ENCODE measurements at regions not wholly inside any gene's neighbourhood (a gene's known extent, or its start where the extent isn't known, plus 50 kb on each side); places are given as distances from the start of the nearest gene placed in this dataset.

DNA sequence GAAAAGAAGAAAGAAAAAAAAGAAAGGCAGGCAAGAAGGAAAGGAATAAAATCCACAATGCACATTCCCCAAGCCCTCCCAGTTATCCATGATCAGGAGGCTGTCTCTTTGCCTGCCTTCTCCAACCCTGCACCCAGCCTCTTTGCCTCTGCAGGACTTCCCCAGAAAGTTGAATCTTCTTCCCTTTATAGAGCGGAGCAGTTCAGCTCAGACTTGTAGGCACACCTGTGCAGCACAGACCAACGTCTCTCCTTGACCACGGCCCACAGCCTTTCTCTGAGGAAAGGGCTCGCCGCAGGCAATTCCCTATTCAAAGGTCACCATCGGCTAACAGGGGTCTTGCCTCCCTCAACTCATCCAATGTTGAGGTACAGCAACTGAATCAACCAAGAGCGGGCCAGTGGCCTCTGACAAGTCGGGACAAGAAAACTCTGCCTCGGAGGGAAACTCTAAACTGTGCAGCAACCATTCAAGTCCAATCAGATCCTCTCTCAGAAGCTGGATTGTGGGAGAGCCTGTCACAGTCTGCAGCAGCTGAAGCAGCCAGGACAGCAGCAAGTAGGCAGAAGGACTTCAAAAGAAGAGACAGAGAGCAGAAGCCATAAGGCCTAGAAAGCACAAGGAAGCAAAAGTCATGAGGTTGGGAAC, 529.2 kb upstream of the JARID2 start:
- no peak overlapping the region for H3K27ac ChIP-seq
- H3K4me1 ChIP-seq, result peaks cover 5 to 17% (median 13%) of the 10 kb centered on the region in 4 donors
- H3K4me3 ChIP-seq, result no peak overlapping the region
- no peak for DNase-seq
- TF ChIP-seq POLR2A (IDR thresholded peaks at IDR 0.05) (no peak), POLR2AphosphoS5 (IDR thresholded peaks at IDR 0.05) (no peak), EP300 (IDR thresholded peaks at IDR 0.05) (no peak)
- TF ChIP-seq, protein P1, sequence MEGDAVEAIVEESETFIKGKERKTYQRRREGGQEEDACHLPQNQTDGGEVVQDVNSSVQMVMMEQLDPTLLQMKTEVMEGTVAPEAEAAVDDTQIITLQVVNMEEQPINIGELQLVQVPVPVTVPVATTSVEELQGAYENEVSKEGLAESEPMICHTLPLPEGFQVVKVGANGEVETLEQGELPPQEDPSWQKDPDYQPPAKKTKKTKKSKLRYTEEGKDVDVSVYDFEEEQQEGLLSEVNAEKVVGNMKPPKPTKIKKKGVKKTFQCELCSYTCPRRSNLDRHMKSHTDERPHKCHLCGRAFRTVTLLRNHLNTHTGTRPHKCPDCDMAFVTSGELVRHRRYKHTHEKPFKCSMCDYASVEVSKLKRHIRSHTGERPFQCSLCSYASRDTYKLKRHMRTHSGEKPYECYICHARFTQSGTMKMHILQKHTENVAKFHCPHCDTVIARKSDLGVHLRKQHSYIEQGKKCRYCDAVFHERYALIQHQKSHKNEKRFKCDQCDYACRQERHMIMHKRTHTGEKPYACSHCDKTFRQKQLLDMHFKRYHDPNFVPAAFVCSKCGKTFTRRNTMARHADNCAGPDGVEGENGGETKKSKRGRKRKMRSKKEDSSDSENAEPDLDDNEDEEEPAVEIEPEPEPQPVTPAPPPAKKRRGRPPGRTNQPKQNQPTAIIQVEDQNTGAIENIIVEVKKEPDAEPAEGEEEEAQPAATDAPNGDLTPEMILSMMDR (IDR thresholded peaks at IDR 0.05), result no peak
- no peaks in the 10 kb centered on the region for H3K36me3 ChIP-seq
- WGBS, 5 donors, result 83 to 96% (median 94%) methylated on average over 9 of the region's 9 CpGs
- H3K9me3 ChIP-seq, result no peaks in the 10 kb centered on the region
- intact Hi-C loops (cut with DNase I; ENCODE audit: low total_unique reads), result no loop called here
- H3K27me3 ChIP-seq, result no peaks in the 10 kb centered on the region

DNA sequence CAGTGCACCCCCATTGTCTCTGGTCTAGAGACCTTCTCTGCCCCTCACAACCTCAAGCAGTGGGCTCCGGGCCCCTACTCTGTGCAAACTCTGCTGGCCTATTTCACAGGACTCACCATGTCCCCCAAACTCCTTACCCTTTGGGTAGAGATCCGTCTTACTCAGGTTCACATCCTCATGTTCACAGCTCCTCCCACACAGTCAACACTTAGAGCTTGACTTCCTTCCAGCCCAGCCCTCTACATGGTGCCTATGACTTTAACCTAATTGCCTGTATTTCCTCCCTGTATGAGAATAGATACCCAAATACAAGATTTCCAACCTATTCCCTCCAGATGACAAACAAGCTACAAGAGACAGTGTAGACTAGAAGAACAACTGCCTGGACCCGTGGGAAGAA, 528.6 kb upstream of the JARID2 start:
- intact Hi-C loops (cut with DNase I; ENCODE audit: low total_unique reads), result no loop called here
- TF ChIP-seq EP300 (IDR thresholded peaks at IDR 0.05) (no peak), POLR2AphosphoS5 (IDR thresholded peaks at IDR 0.05) (no peak), POLR2A (IDR thresholded peaks at IDR 0.05) (no peak)
- TF ChIP-seq, protein P1 (IDR thresholded peaks at IDR 0.05), result no peak
- no peaks in the 10 kb centered on the region for H3K36me3 ChIP-seq
- H3K4me1 ChIP-seq, result peaks cover 5 to 18% (median 13%) of the 10 kb centered on the region in 4 donors
- no peaks in the 10 kb centered on the region for H3K9me3 ChIP-seq
- no peak overlapping the region for H3K4me3 ChIP-seq
- H3K27me3 ChIP-seq, result no peaks in the 10 kb centered on the region
- H3K27ac ChIP-seq, result no peak overlapping the region
- DNase-seq, result peak in 1 of 2 donors; percentile 45
- WGBS, 5 donors, result 78 to 83% (median 80%) methylated on average over 3 of the region's 3 CpGs

DNA sequence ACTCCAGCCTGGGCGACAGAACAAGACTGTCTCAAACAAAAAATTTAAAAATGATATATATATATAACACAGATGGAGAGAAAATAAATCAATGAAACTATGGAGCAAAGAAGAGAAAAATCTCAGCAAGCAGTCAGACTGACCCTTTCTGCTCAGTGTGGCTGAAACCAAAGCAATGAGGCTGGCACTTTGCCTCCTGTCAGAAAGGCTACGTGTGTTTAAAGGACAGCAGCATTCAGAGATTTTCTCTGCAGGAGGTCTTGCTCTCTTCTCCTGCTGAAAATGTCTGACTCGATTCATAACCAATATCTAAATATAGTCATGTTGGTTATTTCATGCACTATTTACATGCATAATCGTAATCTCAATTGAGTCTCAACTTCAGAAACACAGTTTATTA, 527.0 kb upstream of the JARID2 start:
- H3K4me1 ChIP-seq, result peaks cover 5 to 21% (median 12%) of the 10 kb centered on the region in 4 donors
- no peak for DNase-seq
- H3K27ac ChIP-seq, result no peak overlapping the region
- no peaks in the 10 kb centered on the region for H3K36me3 ChIP-seq
- H3K27me3 ChIP-seq, result no peaks in the 10 kb centered on the region
- WGBS, 5 donors, result 55 to 76% (median 58%) methylated on average over 4 of the region's 4 CpGs
- H3K9me3 ChIP-seq, result no peaks in the 10 kb centered on the region
- TF ChIP-seq EP300 (IDR thresholded peaks at IDR 0.05) (no peak), POLR2A (IDR thresholded peaks at IDR 0.05) (no peak), POLR2AphosphoS5 (IDR thresholded peaks at IDR 0.05) (no peak)
- TF ChIP-seq, protein P1 (IDR thresholded peaks at IDR 0.05), result no peak
- H3K4me3 ChIP-seq, result no peak overlapping the region
- intact Hi-C loops (cut with DNase I; ENCODE audit: low total_unique reads), result no loop called here

DNA sequence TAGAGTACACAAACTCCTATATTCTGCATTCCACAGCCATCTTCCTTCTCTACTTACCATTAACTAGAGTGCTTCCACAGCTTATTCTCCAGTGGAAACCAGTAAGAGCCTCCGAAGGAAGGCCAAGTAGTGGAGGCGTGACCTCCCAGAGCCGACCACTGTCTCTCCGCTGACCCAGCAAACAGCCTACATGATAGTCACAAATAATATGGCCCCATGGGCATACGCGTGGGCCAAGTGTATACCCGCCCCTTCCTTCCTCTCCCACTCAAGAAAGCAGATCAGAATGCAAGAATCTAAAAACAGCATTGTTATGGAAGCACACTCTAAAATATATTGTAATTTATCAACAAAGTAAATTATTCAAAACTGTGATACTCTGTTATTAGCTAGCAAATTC, 526.6 kb upstream of the JARID2 start:
- Histone ChIP-seq H3K27ac (no peak overlapping the region), H3K4me3 (no peak overlapping the region), H3K36me3 (no peaks in the 10 kb centered on the region), H3K9me3 (no peaks in the 10 kb centered on the region), H3K27me3 (no peaks in the 10 kb centered on the region), H3K4me1 (peaks cover 5 to 19% (median 10%) of the 10 kb centered on the region in 4 donors)
- intact Hi-C loops (cut with DNase I; ENCODE audit: low total_unique reads), result no loop called here
- no peak for DNase-seq
- TF ChIP-seq, protein P1 (IDR thresholded peaks at IDR 0.05), result no peak
- WGBS, 5 donors, result 78 to 90% (median 79%) methylated on average over 7 of the region's 7 CpGs
